Esophagus muscularis mucosa (tissue), 4 donors: ENCODE measurements at regions not wholly inside any gene's neighbourhood (a gene's known extent, or its start where the extent isn't known, plus 50 kb on each side); places are given as distances from the start of the nearest gene placed in this dataset.

Source experiments
- DNase-seq: peaks from one replicate; pipeline ENCODE4 v3.0.0-alpha.2; 2017; ENCODE audit errors: extremely low spot score
- H3K27ac ChIP-seq, 4 donors: fragments of 200-600 bp; sonication (generic); replicated peaks in 1 of 4; 1 replicate in 3 of 4; 2 replicates in 1 of 4; pipeline ENCODE4 v1.5.1; 2016 to 2019; ENCODE audit warnings: mild to moderate bottlenecking in 1 of 4
- H3K27me3 ChIP-seq, 4 donors: fragments of 200-600 bp; sonication (generic); one replicate each; pipeline versions ENCODE4 v1.5.1 to v1.6.0; 2016 to 2019
- H3K36me3 ChIP-seq, 4 donors: fragments of 200-600 bp; sonication (generic); one replicate each; pipeline ENCODE4 v1.5.1; 2016 to 2019
- H3K4me1 ChIP-seq, 4 donors: fragments of 200-600 bp; sonication (generic); one replicate each; pipeline ENCODE4 v1.5.1; 2016 to 2019
- H3K4me3 ChIP-seq, 4 donors: fragments of 200-600 bp; sonication (generic); 1 replicate in 2 of 4; 2 replicates in 2 of 4; pipeline ENCODE4 v1.5.1; 2016 to 2019; ENCODE audit warnings: mild to moderate bottlenecking in 4 of 4, moderate library complexity in 1 of 4
- H3K9me3 ChIP-seq, 4 donors: fragments of 200-600 bp; sonication (generic); 1 replicate in 3 of 4; 2 replicates in 1 of 4; pipeline ENCODE4 v1.5.1; 2016 to 2019
- CTCF ChIP-seq, 3 experiments: fragments of 200-600 bp in 2 of 3; fragments of 450-650 bp in 1 of 3; sonication (generic) in 2 of 3; IDR thresholded peaks; one replicate each; pipeline ENCODE4 v1.5.1; 2017 to 2019; ENCODE audit warnings: antibody characterized with exemption in 3 of 3, mild to moderate bottlenecking in 2 of 3, moderate library complexity in 1 of 3
- EP300 ChIP-seq: sonication (generic); formaldehyde crosslinking; IDR thresholded peaks from one replicate; pipeline ENCODE4 v1.6.1; 2017; ENCODE audit warnings: antibody characterized with exemption
- POLR2A ChIP-seq: fragments of 450-650 bp; IDR thresholded peaks from one replicate; pipeline ENCODE4 v1.6.1; 2017; ENCODE audit warnings: antibody characterized with exemption, moderate library complexity, mild to moderate bottlenecking, low read depth
- POLR2AphosphoS5 ChIP-seq, 2 donors: sonication (generic); formaldehyde crosslinking; IDR thresholded peaks; one replicate each; pipeline ENCODE4 v1.6.1; 2017; ENCODE audit warnings: antibody characterized with exemption in 2 of 2
- WGBS: methylation state at CpG from one replicate; pipeline ENCODE4 v1.1.5; 2018; 5-methylcytosine and 5-hydroxymethylcytosine counted together
- intact Hi-C: fragments of 100-400 bp; cut with DNase I; formaldehyde crosslinking; loops from one replicate; pipeline ENCODE4 v1.15.1; 2023

- Histone ChIP-seq H3K27me3 (no peaks in the 10 kb centered on the region), H3K4me1 (peaks cover 23 to 56% (median 37%) of the 10 kb centered on the region in 4 donors), H3K9me3 (no peaks in the 10 kb centered on the region), H3K4me3 (no peak overlapping the region), H3K36me3 (no peaks in the 10 kb centered on the region), H3K27ac (no peak overlapping the region)
- DNase-seq, result no peak
- no peak for TF ChIP-seq POLR2AphosphoS5 (IDR thresholded peaks at IDR 0.05)
- intact Hi-C loops, result loop anchor here (5.0 kb wide), 1 partner anchor 63 kb away; no protein-coding TSS in a partner anchor
These were observed 66.6 kb downstream of the BTG1 start for GRCh38 chr12:92079054-92079385.

- intact Hi-C loops, result loop anchor here (5.0 kb wide), 1 partner anchor 64 kb away; no protein-coding TSS in a partner anchor
- 66% methylated on average over 4 of the region's 4 CpGs for WGBS
- Histone ChIP-seq H3K27ac (peak overlapping the region in 1 of 4 donors; percentile 42), H3K4me3 (no peak overlapping the region), H3K4me1 (peaks cover 23 to 56% (median 37%) of the 10 kb centered on the region in 4 donors), H3K27me3 (no peaks in the 10 kb centered on the region), H3K36me3 (no peaks in the 10 kb centered on the region), H3K9me3 (no peaks in the 10 kb centered on the region)
- no peak for DNase-seq
- TF ChIP-seq EP300 (no peak), POLR2AphosphoS5 (IDR thresholded peaks at IDR 0.05) (peak; percentile 40 to 60), POLR2A (no peak), CTCF (IDR thresholded peaks at IDR 0.05) (no peak)
These were observed 67.2 kb downstream of the BTG1 start for GRCh38 chr12:92078167-92079053.

- no peak for TF ChIP-seq POLR2A
- TF ChIP-seq POLR2AphosphoS5 (IDR thresholded peaks at IDR 0.05), result no peak
- no peak for TF ChIP-seq EP300
- TF ChIP-seq CTCF (IDR thresholded peaks at IDR 0.05), result no peak
- WGBS, result 93% methylated on average over 1 of the region's 1 CpG
- Histone ChIP-seq H3K27ac (peak overlapping the region in 1 of 4 donors; percentile 42), H3K9me3 (no peaks in the 10 kb centered on the region), H3K36me3 (no peaks in the 10 kb centered on the region), H3K4me1 (peaks cover 23 to 56% (median 37%) of the 10 kb centered on the region in 4 donors), H3K27me3 (no peaks in the 10 kb centered on the region), H3K4me3 (no peak overlapping the region)
- DNase-seq, result no peak
- intact Hi-C loops, result loop anchor here (5.0 kb wide), 1 partner anchor 65 kb away; no protein-coding TSS in a partner anchor
These were observed 68.1 kb downstream of the BTG1 start for GRCh38 chr12:92077530-92077929.

- intact Hi-C loops, result loop anchor here (5.0 kb wide), 1 partner anchor 66 kb away; no protein-coding TSS in a partner anchor
- Histone ChIP-seq H3K9me3 (no peaks in the 10 kb centered on the region), H3K27ac (no peak overlapping the region), H3K36me3 (no peaks in the 10 kb centered on the region), H3K27me3 (no peaks in the 10 kb centered on the region), H3K4me3 (no peak overlapping the region), H3K4me1 (peaks cover 23 to 55% (median 37%) of the 10 kb centered on the region in 4 donors)
- no peak for DNase-seq
- TF ChIP-seq CTCF (IDR thresholded peaks at IDR 0.05) (no peak), EP300 (no peak), POLR2AphosphoS5 (IDR thresholded peaks at IDR 0.05) (no peak), POLR2A (no peak)
These were observed 69.5 kb downstream of the BTG1 start for GRCh38 chr12:92076101-92076500.

- Histone ChIP-seq H3K27ac (no peak overlapping the region), H3K9me3 (no peaks in the 10 kb centered on the region), H3K4me1 (peaks cover 22 to 48% (median 32%) of the 10 kb centered on the region in 4 donors), H3K36me3 (no peaks in the 10 kb centered on the region), H3K27me3 (no peaks in the 10 kb centered on the region), H3K4me3 (no peak overlapping the region)
- intact Hi-C loops, result loop anchor here (5.0 kb wide), 1 partner anchor 67 kb away; no protein-coding TSS in a partner anchor
- TF ChIP-seq POLR2AphosphoS5 (IDR thresholded peaks at IDR 0.05), result no peak
- TF ChIP-seq POLR2A, result no peak
- TF ChIP-seq EP300, result no peak
- TF ChIP-seq CTCF (IDR thresholded peaks at IDR 0.05), result no peak
- DNase-seq, result no peak
- WGBS, result 70% methylated on average over 2 of the region's 2 CpGs
These were observed 70.2 kb downstream of the BTG1 start for GRCh38 chr12:92075425-92075914.
